ENCODE measurements at regions not wholly inside any gene's neighbourhood (a gene's known extent, or its start where the extent isn't known, plus 50 kb on each side); places are given as distances from the start of the nearest gene placed in this dataset.

- DNase-seq (ENCODE audit: low spot score): no peak
These were observed 781.7 kb upstream of the GHITM start for GRCh38 chr10:83357627-83358026.

GRCh38 chr10:83367036-83367435 is 772.3 kb upstream of the GHITM start:
- DNase-seq (ENCODE audit: low spot score): no peak

GRCh38 chr10:83371696-83372490 is 767.4 kb upstream of the GHITM start:
- no peak for DNase-seq (ENCODE audit: low spot score)

- no peak for DNase-seq (ENCODE audit: low spot score)
These were observed 766.7 kb upstream of the GHITM start for GRCh38 chr10:83372646-83373045.

- DNase-seq (ENCODE audit: low spot score): no peak
These were observed 765.6 kb upstream of the GHITM start for GRCh38 chr10:83373671-83374070.

GRCh38 chr10:83374741-83375140 is 764.6 kb upstream of the GHITM start:
- DNase-seq (ENCODE audit: low spot score): no peak

GRCh38 chr10:83375274-83375673 is 764.0 kb upstream of the GHITM start:
- no peak for DNase-seq (ENCODE audit: low spot score)

- no peak for DNase-seq (ENCODE audit: low spot score)
These were observed 741.5 kb upstream of the GHITM start for GRCh38 chr10:83397806-83398205.

GRCh38 chr10:83410570-83410969 is 728.7 kb upstream of the GHITM start:
- no peak for DNase-seq (ENCODE audit: low spot score)

- DNase-seq (ENCODE audit: low spot score): no peak
These were observed 714.0 kb upstream of the GHITM start for GRCh38 chr10:83425306-83425705.

- no peak for DNase-seq (ENCODE audit: low spot score)
These were observed 712.2 kb upstream of the GHITM start for GRCh38 chr10:83427101-83427500.

- no peak for DNase-seq (ENCODE audit: low spot score)
These were observed 706.9 kb upstream of the GHITM start for GRCh38 chr10:83432261-83433045.

- DNase-seq (ENCODE audit: low spot score): no peak
These were observed 705.6 kb upstream of the GHITM start for GRCh38 chr10:83433705-83434104.

- no peak for DNase-seq (ENCODE audit: low spot score)
These were observed 691.3 kb upstream of the GHITM start for GRCh38 chr10:83448013-83448412.

- no peak for DNase-seq (ENCODE audit: low spot score)
These were observed 680.7 kb upstream of the GHITM start for GRCh38 chr10:83458611-83459010.

- DNase-seq (ENCODE audit: low spot score): no peak
These were observed 680.2 kb upstream of the GHITM start for GRCh38 chr10:83459124-83459523.

GRCh38 chr10:83469728-83470331 is 669.5 kb upstream of the GHITM start:
- no peak for DNase-seq (ENCODE audit: low spot score)

GRCh38 chr10:83476211-83476610 is 663.1 kb upstream of the GHITM start:
- DNase-seq (ENCODE audit: low spot score): no peak

GRCh38 chr10:83489161-83489560 is 650.1 kb upstream of the GHITM start:
- no peak for DNase-seq (ENCODE audit: low spot score)

GRCh38 chr10:83492004-83492403 is 647.3 kb upstream of the GHITM start:
- DNase-seq (ENCODE audit: low spot score): no peak

- DNase-seq (ENCODE audit: low spot score): no peak
These were observed 626.6 kb upstream of the GHITM start for GRCh38 chr10:83512681-83513080.

- DNase-seq (ENCODE audit: low spot score): no peak
These were observed 624.3 kb upstream of the GHITM start for GRCh38 chr10:83515001-83515400.

GRCh38 chr10:83516788-83517187 is 622.5 kb upstream of the GHITM start:
- DNase-seq (ENCODE audit: low spot score): no peak

Data from left forelimb (tissue), 1 donor.